K562 (cell line): ENCODE measurements at regions not wholly inside any gene's neighbourhood (a gene's known extent, or its start where the extent isn't known, plus 50 kb on each side); places are given as distances from the start of the nearest gene placed in this dataset.

Experiments
- TF ChIP-seq, protein P1 (sequence below): fragments of 450-650 bp; IDR thresholded peaks from 2 replicates; pipeline ENCODE4 v1.6.1; 2016; ENCODE audit warnings: mild to moderate bottlenecking, moderate library complexity

DNA sequence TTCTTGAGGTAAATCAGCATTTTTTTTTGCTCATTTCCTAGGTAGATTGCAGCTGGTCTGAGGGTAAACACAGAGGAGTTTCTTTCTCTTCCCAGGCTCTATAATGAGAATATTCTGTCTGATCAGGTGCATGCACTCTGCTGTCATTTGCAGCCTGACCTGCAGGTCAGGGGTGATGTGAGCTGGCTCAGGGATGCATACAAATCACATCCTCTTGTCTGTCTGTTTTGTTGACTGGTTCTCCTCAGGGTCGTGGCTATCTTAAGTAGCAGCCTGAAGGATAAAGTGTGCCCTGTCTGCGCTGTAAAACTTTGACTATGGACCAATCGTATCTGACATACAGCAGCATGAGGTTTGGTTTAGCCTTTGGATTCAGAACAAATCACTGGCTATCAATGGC, 183.4 kb upstream of the POU3F2 start (continued):
- TF ChIP-seq, protein P1, sequence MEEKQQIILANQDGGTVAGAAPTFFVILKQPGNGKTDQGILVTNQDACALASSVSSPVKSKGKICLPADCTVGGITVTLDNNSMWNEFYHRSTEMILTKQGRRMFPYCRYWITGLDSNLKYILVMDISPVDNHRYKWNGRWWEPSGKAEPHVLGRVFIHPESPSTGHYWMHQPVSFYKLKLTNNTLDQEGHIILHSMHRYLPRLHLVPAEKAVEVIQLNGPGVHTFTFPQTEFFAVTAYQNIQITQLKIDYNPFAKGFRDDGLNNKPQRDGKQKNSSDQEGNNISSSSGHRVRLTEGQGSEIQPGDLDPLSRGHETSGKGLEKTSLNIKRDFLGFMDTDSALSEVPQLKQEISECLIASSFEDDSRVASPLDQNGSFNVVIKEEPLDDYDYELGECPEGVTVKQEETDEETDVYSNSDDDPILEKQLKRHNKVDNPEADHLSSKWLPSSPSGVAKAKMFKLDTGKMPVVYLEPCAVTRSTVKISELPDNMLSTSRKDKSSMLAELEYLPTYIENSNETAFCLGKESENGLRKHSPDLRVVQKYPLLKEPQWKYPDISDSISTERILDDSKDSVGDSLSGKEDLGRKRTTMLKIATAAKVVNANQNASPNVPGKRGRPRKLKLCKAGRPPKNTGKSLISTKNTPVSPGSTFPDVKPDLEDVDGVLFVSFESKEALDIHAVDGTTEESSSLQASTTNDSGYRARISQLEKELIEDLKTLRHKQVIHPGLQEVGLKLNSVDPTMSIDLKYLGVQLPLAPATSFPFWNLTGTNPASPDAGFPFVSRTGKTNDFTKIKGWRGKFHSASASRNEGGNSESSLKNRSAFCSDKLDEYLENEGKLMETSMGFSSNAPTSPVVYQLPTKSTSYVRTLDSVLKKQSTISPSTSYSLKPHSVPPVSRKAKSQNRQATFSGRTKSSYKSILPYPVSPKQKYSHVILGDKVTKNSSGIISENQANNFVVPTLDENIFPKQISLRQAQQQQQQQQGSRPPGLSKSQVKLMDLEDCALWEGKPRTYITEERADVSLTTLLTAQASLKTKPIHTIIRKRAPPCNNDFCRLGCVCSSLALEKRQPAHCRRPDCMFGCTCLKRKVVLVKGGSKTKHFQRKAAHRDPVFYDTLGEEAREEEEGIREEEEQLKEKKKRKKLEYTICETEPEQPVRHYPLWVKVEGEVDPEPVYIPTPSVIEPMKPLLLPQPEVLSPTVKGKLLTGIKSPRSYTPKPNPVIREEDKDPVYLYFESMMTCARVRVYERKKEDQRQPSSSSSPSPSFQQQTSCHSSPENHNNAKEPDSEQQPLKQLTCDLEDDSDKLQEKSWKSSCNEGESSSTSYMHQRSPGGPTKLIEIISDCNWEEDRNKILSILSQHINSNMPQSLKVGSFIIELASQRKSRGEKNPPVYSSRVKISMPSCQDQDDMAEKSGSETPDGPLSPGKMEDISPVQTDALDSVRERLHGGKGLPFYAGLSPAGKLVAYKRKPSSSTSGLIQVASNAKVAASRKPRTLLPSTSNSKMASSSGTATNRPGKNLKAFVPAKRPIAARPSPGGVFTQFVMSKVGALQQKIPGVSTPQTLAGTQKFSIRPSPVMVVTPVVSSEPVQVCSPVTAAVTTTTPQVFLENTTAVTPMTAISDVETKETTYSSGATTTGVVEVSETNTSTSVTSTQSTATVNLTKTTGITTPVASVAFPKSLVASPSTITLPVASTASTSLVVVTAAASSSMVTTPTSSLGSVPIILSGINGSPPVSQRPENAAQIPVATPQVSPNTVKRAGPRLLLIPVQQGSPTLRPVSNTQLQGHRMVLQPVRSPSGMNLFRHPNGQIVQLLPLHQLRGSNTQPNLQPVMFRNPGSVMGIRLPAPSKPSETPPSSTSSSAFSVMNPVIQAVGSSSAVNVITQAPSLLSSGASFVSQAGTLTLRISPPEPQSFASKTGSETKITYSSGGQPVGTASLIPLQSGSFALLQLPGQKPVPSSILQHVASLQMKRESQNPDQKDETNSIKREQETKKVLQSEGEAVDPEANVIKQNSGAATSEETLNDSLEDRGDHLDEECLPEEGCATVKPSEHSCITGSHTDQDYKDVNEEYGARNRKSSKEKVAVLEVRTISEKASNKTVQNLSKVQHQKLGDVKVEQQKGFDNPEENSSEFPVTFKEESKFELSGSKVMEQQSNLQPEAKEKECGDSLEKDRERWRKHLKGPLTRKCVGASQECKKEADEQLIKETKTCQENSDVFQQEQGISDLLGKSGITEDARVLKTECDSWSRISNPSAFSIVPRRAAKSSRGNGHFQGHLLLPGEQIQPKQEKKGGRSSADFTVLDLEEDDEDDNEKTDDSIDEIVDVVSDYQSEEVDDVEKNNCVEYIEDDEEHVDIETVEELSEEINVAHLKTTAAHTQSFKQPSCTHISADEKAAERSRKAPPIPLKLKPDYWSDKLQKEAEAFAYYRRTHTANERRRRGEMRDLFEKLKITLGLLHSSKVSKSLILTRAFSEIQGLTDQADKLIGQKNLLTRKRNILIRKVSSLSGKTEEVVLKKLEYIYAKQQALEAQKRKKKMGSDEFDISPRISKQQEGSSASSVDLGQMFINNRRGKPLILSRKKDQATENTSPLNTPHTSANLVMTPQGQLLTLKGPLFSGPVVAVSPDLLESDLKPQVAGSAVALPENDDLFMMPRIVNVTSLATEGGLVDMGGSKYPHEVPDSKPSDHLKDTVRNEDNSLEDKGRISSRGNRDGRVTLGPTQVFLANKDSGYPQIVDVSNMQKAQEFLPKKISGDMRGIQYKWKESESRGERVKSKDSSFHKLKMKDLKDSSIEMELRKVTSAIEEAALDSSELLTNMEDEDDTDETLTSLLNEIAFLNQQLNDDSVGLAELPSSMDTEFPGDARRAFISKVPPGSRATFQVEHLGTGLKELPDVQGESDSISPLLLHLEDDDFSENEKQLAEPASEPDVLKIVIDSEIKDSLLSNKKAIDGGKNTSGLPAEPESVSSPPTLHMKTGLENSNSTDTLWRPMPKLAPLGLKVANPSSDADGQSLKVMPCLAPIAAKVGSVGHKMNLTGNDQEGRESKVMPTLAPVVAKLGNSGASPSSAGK: no peak
